ENCODE measurements at regions not wholly inside any gene's neighbourhood (a gene's known extent, or its start where the extent isn't known, plus 50 kb on each side); places are given as distances from the start of the nearest gene placed in this dataset.

- Histone ChIP-seq H3K4me1 (ENCODE audit: insufficient read depth, low read length) (no peaks in the 10 kb centered on the region), H3K9me3 (ENCODE audit: low read length) (no peaks in the 10 kb centered on the region), H3K27ac (ENCODE audit: extremely low read length, insufficient read depth, low read length) (no peak overlapping the region), H3K27me3 (ENCODE audit: control insufficient read depth in 1 of 2, insufficient read depth in 2 of 2, low read length in 2 of 2) (no peaks in the 10 kb centered on the region), H3K79me2 (ENCODE audit: insufficient read depth, low read length) (no peaks in the 10 kb centered on the region), H3K4me2 (ENCODE audit: low read depth, low read length) (no peak overlapping the region), H4K20me1 (ENCODE audit: insufficient read depth, low read length) (no peaks in the 10 kb centered on the region), H3K36me3 (replicated peaks in 1 of 2; ENCODE audit: control insufficient read depth in 1 of 2, insufficient read depth in 2 of 2, low read length in 2 of 2) (no peaks in the 10 kb centered on the region), H2AFZ (ENCODE audit: low read length) (no peak overlapping the region), H3K4me3 (replicated peaks in 1 of 3; ENCODE audit: insufficient read depth in 1 of 3, low read depth in 2 of 3, low read length in 3 of 3) (no peak overlapping the region), H3K9ac (ENCODE audit: insufficient read depth, low read depth, low read length) (no peak overlapping the region)
- FAIRE-seq, result no peak
- TF ChIP-seq ZNF431 (CRISPR knock-in tag; IDR thresholded peaks at IDR 0.05; ENCODE audit: borderline replicate concordance, low read depth), result no peak
- no peak for TF ChIP-seq ZNF572 (CRISPR knock-in tag; IDR thresholded peaks at IDR 0.05)
- TF ChIP-seq RBM22 (optimal IDR thresholded peaks at IDR 0.05; ENCODE audit: low read length), result no peak
- TF ChIP-seq FOSL1 (CRISPR knock-in tag; IDR thresholded peaks at IDR 0.05; ENCODE audit: borderline replicate concordance), result no peak
- no peak for TF ChIP-seq ARNTL (CRISPR knock-in tag; IDR thresholded peaks at IDR 0.05)
- no peak for TF ChIP-seq ZNF564 (CRISPR knock-in tag; IDR thresholded peaks at IDR 0.05)
- no peak for TF ChIP-seq ZNF121 (CRISPR knock-in tag; IDR thresholded peaks at IDR 0.05)
- no peak for TF ChIP-seq ZBTB8A (CRISPR knock-in tag; IDR thresholded peaks at IDR 0.05; ENCODE audit: borderline replicate concordance, low read depth)
- no peak for TF ChIP-seq FOXP1 (IDR thresholded peaks at IDR 0.05)
- TF ChIP-seq FOXP1 (CRISPR knock-in tag; IDR thresholded peaks at IDR 0.05), result no peak
- no peak for TF ChIP-seq HCFC1 (IDR thresholded peaks at IDR 0.05; ENCODE audit: low read depth, low read length)
- TF ChIP-seq ZNF549 (CRISPR knock-in tag; IDR thresholded peaks at IDR 0.05), result no peak
- no peak for TF ChIP-seq ZIK1 (CRISPR knock-in tag; IDR thresholded peaks at IDR 0.05; ENCODE audit: borderline replicate concordance, low read depth)
- TF ChIP-seq NR2F1 (CRISPR knock-in tag; IDR thresholded peaks at IDR 0.05), result no peak
- TF ChIP-seq ZNF282 (IDR thresholded peaks at IDR 0.05; ENCODE audit: partially characterized antibody), result no peak
- no peak for ATAC-seq
- intact Hi-C loops (cut with micrococcal nuclease; ENCODE audit: unreplicated experiment), result no loop called here
- WGBS (ENCODE audit: low lambda C conversion rate), result 0% methylated on average over 1 of the region's 1 CpG
- POLR2A ChIA-PET, result no interaction called here
- no TSS peak for BruUV-seq (replicated peaks)
- no peak for DNase-seq (ENCODE audit: low spot score)
- CTCF ChIA-PET (ENCODE audit: low intra/inter-chr PET ratio, low total read pairs), result no interaction called here
- in situ Hi-C loops (cut with HindIII; ENCODE audit: extremely low pct_ligation_motif_present, low pct_unique_long_range_greater_than_20kb), result loop anchor here (10.0 kb wide), 2 partner anchors 370 to 640 kb away; no protein-coding TSS in a partner anchor
Measured at GRCh38 chrX:131634900-131635299, 91.0 kb downstream of the OR13H1 start.

All from HepG2 (cell line).